HCT116 (cell line): ENCODE measurements at regions not wholly inside any gene's neighbourhood (a gene's known extent, or its start where the extent isn't known, plus 50 kb on each side); places are given as distances from the start of the nearest gene placed in this dataset.

Experiments
- ATAC-seq: fragments of 200-7000 bp; cut with Tn5 transposase; 2 replicates; pipeline ENCODE4 v1.9.1; 2020; ENCODE audit warnings: mild to moderate bottlenecking, moderate library complexity
- BruUV-seq: library from RNA; stranded (reverse); fragments of 400-500 nt; replicated peaks from 2 replicates; lab custom pipeline; 2021; lab: Mats Ljungman, UMichigan
- CTCF ChIA-PET: fragments of 300-600 bp; sonication (Branson Sonifier 250); formaldehyde crosslinking; loops from one replicate; lab custom pipeline; 2021; ENCODE audit warnings: antibody characterized with exemption; lab: Charles Lee
- POLR2A ChIA-PET: fragments of 300-600, 350-600 bp; sonication (Branson Sonifier 250); formaldehyde crosslinking; loops from one replicate; lab custom pipeline; 2021; ENCODE audit warnings: antibody characterized with exemption; lab: Charles Lee
- RAD21 ChIA-PET, 2 experiments: fragments of 300-600 bp; sonication (Branson Sonifier 250); formaldehyde crosslinking; loops; one replicate each; lab custom pipeline; 2023; ENCODE audit warnings: low total read pairs in 2 of 2; ENCODE audit not compliant: uncharacterized antibody in 2 of 2, unreplicated experiment in 2 of 2, low non-redundant PET in 1 of 2; lab: Charles Lee
- DNase-seq: peaks from one replicate; pipeline ENCODE4 v3.0.0-alpha.2; 2010; ENCODE audit warnings: low read depth, low spot score
- H2AFZ ChIP-seq: fragments of 200-600 bp; shearing (Covaris generic), sonication (generic); 2 replicates; pipeline ENCODE4 v1.6.1; 2017; ENCODE audit warnings: low read depth, mixed run types, mixed read lengths, antibody characterized with exemption, low read length; ENCODE audit not compliant: poor library complexity, severe bottlenecking
- H3K27ac ChIP-seq: 2 replicates; pipeline ENCODE4 v1.5.1; 2012; ENCODE audit warnings: low read depth, low read length
- H3K27me3 ChIP-seq: fragments of 200-600 bp; sonication (generic); 2 replicates; pipeline ENCODE4 v1.6.1; 2016; ENCODE audit warnings: mixed run types, low read length, mixed read lengths; ENCODE audit not compliant: insufficient read depth
- H3K36me3 ChIP-seq, 2 experiments: fragments of 200-500 bp in 1 of 2; fragments of 200-600 bp in 1 of 2; sonication (Bioruptor generic) in 1 of 2; sonication (generic) in 1 of 2; 2 replicates each; pipeline versions ENCODE4 v1.5.1 to v1.6.1; 2014 to 2016; ENCODE audit warnings: low read length in 2 of 2, inconsistent platforms in 1 of 2, mixed read lengths in 1 of 2, mixed run types in 1 of 2; ENCODE audit not compliant: insufficient read depth in 2 of 2, control insufficient read depth in 1 of 2
- H3K4me1 ChIP-seq, 2 experiments: fragments of 200-600 bp in 1 of 2; sonication (generic) in 1 of 2; 2 replicates each; pipeline versions ENCODE4 v1.5.1 to v1.6.1; 2012 to 2017; ENCODE audit warnings: low read length in 2 of 2, inconsistent platforms in 1 of 2, mild to moderate bottlenecking in 1 of 2, mixed read lengths in 1 of 2, mixed run types in 1 of 2, moderate library complexity in 1 of 2; ENCODE audit not compliant: insufficient read depth in 2 of 2, control insufficient read depth in 1 of 2
- H3K4me2 ChIP-seq: fragments of 200-600 bp; sonication (generic); 2 replicates; pipeline ENCODE4 v1.6.1; 2017; ENCODE audit warnings: mixed run types, low read length, mixed read lengths
- H3K4me3 ChIP-seq, 2 experiments: fragments of 200-600 bp in 1 of 2; sonication (generic) in 1 of 2; replicated peaks in 1 of 2; 2 replicates each; pipeline ENCODE4 v1.5.1; 2011 to 2016; ENCODE audit warnings: low read length in 2 of 2, control low read depth in 1 of 2, low read depth in 1 of 2, mild to moderate bottlenecking in 1 of 2, mixed read lengths in 1 of 2, mixed run types in 1 of 2
- H3K79me2 ChIP-seq: fragments of 200-600 bp; sonication (generic); 2 replicates; pipeline ENCODE4 v1.6.1; 2017; ENCODE audit warnings: mild to moderate bottlenecking, mixed run types, low read length, moderate library complexity, mixed read lengths; ENCODE audit not compliant: insufficient read depth
- H3K9ac ChIP-seq: fragments of 200-600 bp; sonication (generic); 2 replicates; pipeline ENCODE4 v1.6.1; 2016; ENCODE audit warnings: low read length, mixed read lengths
- H3K9me2 ChIP-seq: fragments of 200-600 bp; sonication (generic), shearing (Covaris generic); 2 replicates; pipeline ENCODE4 v1.6.1; 2017; ENCODE audit warnings: mixed run types, mild to moderate bottlenecking, moderate library complexity; ENCODE audit not compliant: insufficient read depth
- H3K9me3 ChIP-seq, 2 experiments: fragments of 200-500 bp in 1 of 2; fragments of 200-600 bp in 1 of 2; sonication (Bioruptor generic) in 1 of 2; sonication (generic) in 1 of 2; 2 replicates each; pipeline ENCODE4 v1.6.1; 2014 to 2017; ENCODE audit warnings: low read length in 2 of 2, mixed read lengths in 2 of 2, inconsistent platforms in 1 of 2, low read depth in 1 of 2, mild to moderate bottlenecking in 1 of 2, mixed run types in 1 of 2, moderate library complexity in 1 of 2; ENCODE audit not compliant: control insufficient read depth in 1 of 2, insufficient read depth in 1 of 2
- H4K20me1 ChIP-seq: fragments of 200-600 bp; sonication (generic), shearing (Covaris generic); 2 replicates; pipeline ENCODE4 v1.6.1; 2017; ENCODE audit warnings: mixed run types, mild to moderate bottlenecking, moderate library complexity; ENCODE audit not compliant: insufficient read depth
- CBX3 ChIP-seq: IDR thresholded peaks from 2 replicates; pipeline ENCODE4 v1.6.1; 2012; ENCODE audit warnings: low read depth
- CEBPB ChIP-seq: IDR thresholded peaks from 2 replicates; pipeline ENCODE4 v1.6.1; 2012; ENCODE audit warnings: low read depth
- ELF1 ChIP-seq: IDR thresholded peaks from 2 replicates; pipeline ENCODE4 v1.6.1; 2012; ENCODE audit warnings: low read depth, borderline replicate concordance
- EZH2 ChIP-seq: fragments of 200-600 bp; sonication (generic); IDR thresholded peaks from 2 replicates; pipeline ENCODE4 v1.6.1; 2017; ENCODE audit warnings: antibody characterized with exemption, mixed run types
- FOSL1 ChIP-seq: IDR thresholded peaks from 2 replicates; pipeline ENCODE4 v1.6.1; 2012; ENCODE audit warnings: low read depth
- JUND ChIP-seq: IDR thresholded peaks from 2 replicates; pipeline ENCODE4 v1.6.1; 2012
- TCF7L2 ChIP-seq: IDR thresholded peaks from 2 replicates; pipeline ENCODE4 v1.7.0; 2011; ENCODE audit warnings: borderline replicate concordance, inconsistent platforms; ENCODE audit not compliant: insufficient read depth, insufficient read length; ENCODE audit errors: extremely low read depth
- YY1 ChIP-seq: IDR thresholded peaks from 2 replicates; pipeline ENCODE4 v1.6.1; 2011; ENCODE audit warnings: low read length, low read depth, moderate library complexity, mild to moderate bottlenecking; ENCODE audit not compliant: insufficient replicate concordance; ENCODE audit errors: extremely low read depth
- ZFX ChIP-seq: fragments of 450-650 bp; IDR thresholded peaks from 2 replicates; pipeline ENCODE4 v1.6.1; 2017
- intact Hi-C: fragments of 100-400 bp; cut with micrococcal nuclease; formaldehyde crosslinking; loops from 2 replicates; pipeline ENCODE4 v1.10.0; 2022
- TF ChIP-seq, protein P1 (sequence below), 3 experiments: fragments of 200-600 bp in 1 of 3; sonication (generic) in 1 of 3; IDR thresholded peaks in 2 of 3; conservative IDR thresholded peaks in 1 of 3; 2 replicates each; pipeline ENCODE4 v1.5.1; 2012 to 2017; ENCODE audit warnings: low read depth in 2 of 3, low read length in 2 of 3, antibody characterized with exemption in 1 of 3, borderline replicate concordance in 1 of 3, control low read depth in 1 of 3, mild to moderate bottlenecking in 1 of 3, mixed read lengths in 1 of 3, mixed run types in 1 of 3, moderate library complexity in 1 of 3; ENCODE audit not compliant: insufficient read depth in 1 of 3
- TF ChIP-seq, protein P2 (sequence below): IDR thresholded peaks from 2 replicates; pipeline ENCODE4 v1.6.1; 2012
- TF ChIP-seq, protein P3 (sequence below): IDR thresholded peaks from 2 replicates; pipeline ENCODE4 v1.6.1; 2012; ENCODE audit warnings: low read depth
- TF ChIP-seq, protein P4 (sequence below): IDR thresholded peaks from 2 replicates; pipeline ENCODE4 v1.6.1; 2011; ENCODE audit warnings: mild to moderate bottlenecking, low read length, moderate library complexity; ENCODE audit not compliant: insufficient replicate concordance; ENCODE audit errors: extremely low read depth

DNA sequence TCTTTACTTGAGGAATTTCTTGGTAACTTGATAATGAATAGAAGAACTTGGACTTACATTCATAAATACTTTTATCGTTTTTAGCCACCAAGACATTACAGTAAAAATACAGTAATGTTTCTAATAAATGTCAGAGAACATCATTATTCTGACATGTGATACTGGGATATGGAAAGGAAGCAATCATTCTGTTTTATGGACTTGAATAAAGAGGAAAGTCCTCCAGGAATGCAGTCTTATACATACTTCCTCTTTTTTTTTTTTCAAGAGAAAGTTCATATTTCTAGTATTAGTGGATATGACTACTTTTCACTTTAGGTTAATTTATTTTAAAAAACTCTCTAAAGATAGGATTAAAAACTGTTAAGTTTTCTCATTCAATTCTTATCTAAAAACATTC, 220.0 kb upstream of the SEMA3C start:
- DNase-seq = no peak
- Histone ChIP-seq H3K4me2 (no peak overlapping the region), H3K4me3 (no peak overlapping the region), H3K27ac (no peak overlapping the region), H4K20me1 (no peaks in the 10 kb centered on the region), H3K9ac (no peak overlapping the region), H3K9me3 (no peaks in the 10 kb centered on the region), H2AFZ (no peak overlapping the region)
- ATAC-seq = no peak
- CTCF ChIA-PET = no interaction called here
- no TSS peak for BruUV-seq
- RAD21 ChIA-PET = no interaction called here
- POLR2A ChIA-PET = no interaction called here
- TF ChIP-seq JUND (no peak), FOSL1 (no peak)
- TF ChIP-seq, all 23 proteins: peak for 0
- Histone ChIP-seq H3K9me2 (no peaks in the 10 kb centered on the region), H3K4me1 (no peaks in the 10 kb centered on the region), H3K79me2 (no peaks in the 10 kb centered on the region), H3K36me3 (no peaks in the 10 kb centered on the region), H3K27me3 (no peaks in the 10 kb centered on the region)
- intact Hi-C loops = no loop called here

DNA sequence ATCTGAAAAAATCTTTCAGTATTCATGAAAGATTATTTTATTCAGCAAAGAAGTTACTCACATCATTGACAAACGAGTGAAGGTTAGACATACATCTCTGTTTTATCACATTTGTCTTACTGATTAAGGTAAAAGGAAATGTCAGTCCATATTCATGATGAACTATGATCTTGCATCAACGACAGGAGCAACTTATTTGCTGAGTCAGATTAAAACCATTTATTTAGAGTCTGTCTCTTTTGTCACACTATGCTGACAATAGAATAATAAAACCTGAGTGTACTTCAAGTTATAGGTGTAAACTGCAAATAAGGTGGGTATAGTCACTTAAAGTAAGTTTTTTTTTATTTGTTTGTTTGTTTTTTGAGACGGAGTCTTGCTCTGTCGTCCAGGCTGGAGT, 216.5 kb upstream of the SEMA3C start:
- BruUV-seq = no TSS peak
- no peaks in the 10 kb centered on the region for H3K79me2 ChIP-seq
- CTCF ChIA-PET = no interaction called here
- no peak overlapping the region for H3K4me3 ChIP-seq
- ATAC-seq (no peak), DNase-seq (no peak)
- POLR2A ChIA-PET = no interaction called here
- H3K4me1 ChIP-seq = no peaks in the 10 kb centered on the region
- no peaks in the 10 kb centered on the region for H3K9me2 ChIP-seq
- H3K27me3 ChIP-seq = no peaks in the 10 kb centered on the region
- no peak overlapping the region for H3K4me2 ChIP-seq
- no peaks in the 10 kb centered on the region for H4K20me1 ChIP-seq
- intact Hi-C loops = no loop called here
- H2AFZ ChIP-seq = no peak overlapping the region
- H3K9ac ChIP-seq = no peak overlapping the region
- H3K27ac ChIP-seq = no peak overlapping the region
- RAD21 ChIA-PET = no interaction called here
- no peaks in the 10 kb centered on the region for H3K36me3 ChIP-seq
- H3K9me3 ChIP-seq = no peaks in the 10 kb centered on the region
- TF ChIP-seq, protein P1, sequence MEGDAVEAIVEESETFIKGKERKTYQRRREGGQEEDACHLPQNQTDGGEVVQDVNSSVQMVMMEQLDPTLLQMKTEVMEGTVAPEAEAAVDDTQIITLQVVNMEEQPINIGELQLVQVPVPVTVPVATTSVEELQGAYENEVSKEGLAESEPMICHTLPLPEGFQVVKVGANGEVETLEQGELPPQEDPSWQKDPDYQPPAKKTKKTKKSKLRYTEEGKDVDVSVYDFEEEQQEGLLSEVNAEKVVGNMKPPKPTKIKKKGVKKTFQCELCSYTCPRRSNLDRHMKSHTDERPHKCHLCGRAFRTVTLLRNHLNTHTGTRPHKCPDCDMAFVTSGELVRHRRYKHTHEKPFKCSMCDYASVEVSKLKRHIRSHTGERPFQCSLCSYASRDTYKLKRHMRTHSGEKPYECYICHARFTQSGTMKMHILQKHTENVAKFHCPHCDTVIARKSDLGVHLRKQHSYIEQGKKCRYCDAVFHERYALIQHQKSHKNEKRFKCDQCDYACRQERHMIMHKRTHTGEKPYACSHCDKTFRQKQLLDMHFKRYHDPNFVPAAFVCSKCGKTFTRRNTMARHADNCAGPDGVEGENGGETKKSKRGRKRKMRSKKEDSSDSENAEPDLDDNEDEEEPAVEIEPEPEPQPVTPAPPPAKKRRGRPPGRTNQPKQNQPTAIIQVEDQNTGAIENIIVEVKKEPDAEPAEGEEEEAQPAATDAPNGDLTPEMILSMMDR (IDR thresholded peaks at IDR 0.05 in 2 of 3, conservative IDR thresholded peaks at IDR 0.05 in 1 of 3; ENCODE audit: borderline replicate concordance in 1 of 3, insufficient read depth in 1 of 3, low read depth in 2 of 3, low read length in 2 of 3) = no peak
- no peak for TF ChIP-seq TCF7L2
- no peak for TF ChIP-seq FOSL1
- TF ChIP-seq, protein P2, sequence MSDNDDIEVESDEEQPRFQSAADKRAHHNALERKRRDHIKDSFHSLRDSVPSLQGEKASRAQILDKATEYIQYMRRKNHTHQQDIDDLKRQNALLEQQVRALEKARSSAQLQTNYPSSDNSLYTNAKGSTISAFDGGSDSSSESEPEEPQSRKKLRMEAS = no peak
- no peak for TF ChIP-seq ELF1
- TF ChIP-seq EZH2 = no peak
- TF ChIP-seq, protein P3, sequence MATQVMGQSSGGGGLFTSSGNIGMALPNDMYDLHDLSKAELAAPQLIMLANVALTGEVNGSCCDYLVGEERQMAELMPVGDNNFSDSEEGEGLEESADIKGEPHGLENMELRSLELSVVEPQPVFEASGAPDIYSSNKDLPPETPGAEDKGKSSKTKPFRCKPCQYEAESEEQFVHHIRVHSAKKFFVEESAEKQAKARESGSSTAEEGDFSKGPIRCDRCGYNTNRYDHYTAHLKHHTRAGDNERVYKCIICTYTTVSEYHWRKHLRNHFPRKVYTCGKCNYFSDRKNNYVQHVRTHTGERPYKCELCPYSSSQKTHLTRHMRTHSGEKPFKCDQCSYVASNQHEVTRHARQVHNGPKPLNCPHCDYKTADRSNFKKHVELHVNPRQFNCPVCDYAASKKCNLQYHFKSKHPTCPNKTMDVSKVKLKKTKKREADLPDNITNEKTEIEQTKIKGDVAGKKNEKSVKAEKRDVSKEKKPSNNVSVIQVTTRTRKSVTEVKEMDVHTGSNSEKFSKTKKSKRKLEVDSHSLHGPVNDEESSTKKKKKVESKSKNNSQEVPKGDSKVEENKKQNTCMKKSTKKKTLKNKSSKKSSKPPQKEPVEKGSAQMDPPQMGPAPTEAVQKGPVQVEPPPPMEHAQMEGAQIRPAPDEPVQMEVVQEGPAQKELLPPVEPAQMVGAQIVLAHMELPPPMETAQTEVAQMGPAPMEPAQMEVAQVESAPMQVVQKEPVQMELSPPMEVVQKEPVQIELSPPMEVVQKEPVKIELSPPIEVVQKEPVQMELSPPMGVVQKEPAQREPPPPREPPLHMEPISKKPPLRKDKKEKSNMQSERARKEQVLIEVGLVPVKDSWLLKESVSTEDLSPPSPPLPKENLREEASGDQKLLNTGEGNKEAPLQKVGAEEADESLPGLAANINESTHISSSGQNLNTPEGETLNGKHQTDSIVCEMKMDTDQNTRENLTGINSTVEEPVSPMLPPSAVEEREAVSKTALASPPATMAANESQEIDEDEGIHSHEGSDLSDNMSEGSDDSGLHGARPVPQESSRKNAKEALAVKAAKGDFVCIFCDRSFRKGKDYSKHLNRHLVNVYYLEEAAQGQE = no peak
- no peak for TF ChIP-seq CBX3
- no peak for TF ChIP-seq JUND
- TF ChIP-seq, protein P4, sequence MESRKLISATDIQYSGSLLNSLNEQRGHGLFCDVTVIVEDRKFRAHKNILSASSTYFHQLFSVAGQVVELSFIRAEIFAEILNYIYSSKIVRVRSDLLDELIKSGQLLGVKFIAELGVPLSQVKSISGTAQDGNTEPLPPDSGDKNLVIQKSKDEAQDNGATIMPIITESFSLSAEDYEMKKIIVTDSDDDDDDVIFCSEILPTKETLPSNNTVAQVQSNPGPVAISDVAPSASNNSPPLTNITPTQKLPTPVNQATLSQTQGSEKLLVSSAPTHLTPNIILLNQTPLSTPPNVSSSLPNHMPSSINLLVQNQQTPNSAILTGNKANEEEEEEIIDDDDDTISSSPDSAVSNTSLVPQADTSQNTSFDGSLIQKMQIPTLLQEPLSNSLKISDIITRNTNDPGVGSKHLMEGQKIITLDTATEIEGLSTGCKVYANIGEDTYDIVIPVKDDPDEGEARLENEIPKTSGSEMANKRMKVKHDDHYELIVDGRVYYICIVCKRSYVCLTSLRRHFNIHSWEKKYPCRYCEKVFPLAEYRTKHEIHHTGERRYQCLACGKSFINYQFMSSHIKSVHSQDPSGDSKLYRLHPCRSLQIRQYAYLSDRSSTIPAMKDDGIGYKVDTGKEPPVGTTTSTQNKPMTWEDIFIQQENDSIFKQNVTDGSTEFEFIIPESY = no peak
- no peak for TF ChIP-seq ZFX
- TF ChIP-seq CEBPB = no peak
- no peak for TF ChIP-seq YY1
